ENCODE measurements at regions not wholly inside any gene's neighbourhood (a gene's known extent, or its start where the extent isn't known, plus 50 kb on each side); places are given as distances from the start of the nearest gene placed in this dataset.

DNA sequence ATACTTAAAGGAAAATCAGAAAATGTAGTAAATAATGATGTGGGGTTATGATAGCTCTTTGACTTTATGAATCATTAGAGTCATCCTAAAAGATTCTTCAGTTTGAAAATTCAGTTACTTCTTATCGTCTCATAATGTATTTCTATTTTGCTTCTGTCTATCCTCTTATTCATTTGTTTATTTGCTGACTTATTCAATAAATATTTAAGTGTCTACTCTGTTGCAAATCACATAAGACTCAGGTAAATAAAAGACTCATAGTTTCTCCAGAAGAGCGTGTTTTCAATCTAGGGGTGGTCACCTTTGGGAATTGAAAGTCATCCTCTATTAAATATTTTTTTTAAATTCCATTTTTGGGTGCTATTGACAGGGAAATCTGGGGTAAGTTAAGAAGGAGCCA, 69.1 kb upstream of the RBMS1 start:
- TF ChIP-seq, protein P1, sequence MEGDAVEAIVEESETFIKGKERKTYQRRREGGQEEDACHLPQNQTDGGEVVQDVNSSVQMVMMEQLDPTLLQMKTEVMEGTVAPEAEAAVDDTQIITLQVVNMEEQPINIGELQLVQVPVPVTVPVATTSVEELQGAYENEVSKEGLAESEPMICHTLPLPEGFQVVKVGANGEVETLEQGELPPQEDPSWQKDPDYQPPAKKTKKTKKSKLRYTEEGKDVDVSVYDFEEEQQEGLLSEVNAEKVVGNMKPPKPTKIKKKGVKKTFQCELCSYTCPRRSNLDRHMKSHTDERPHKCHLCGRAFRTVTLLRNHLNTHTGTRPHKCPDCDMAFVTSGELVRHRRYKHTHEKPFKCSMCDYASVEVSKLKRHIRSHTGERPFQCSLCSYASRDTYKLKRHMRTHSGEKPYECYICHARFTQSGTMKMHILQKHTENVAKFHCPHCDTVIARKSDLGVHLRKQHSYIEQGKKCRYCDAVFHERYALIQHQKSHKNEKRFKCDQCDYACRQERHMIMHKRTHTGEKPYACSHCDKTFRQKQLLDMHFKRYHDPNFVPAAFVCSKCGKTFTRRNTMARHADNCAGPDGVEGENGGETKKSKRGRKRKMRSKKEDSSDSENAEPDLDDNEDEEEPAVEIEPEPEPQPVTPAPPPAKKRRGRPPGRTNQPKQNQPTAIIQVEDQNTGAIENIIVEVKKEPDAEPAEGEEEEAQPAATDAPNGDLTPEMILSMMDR (IDR thresholded peaks at IDR 0.05; ENCODE audit: insufficient read depth, low read depth, low read length), result no peak
- no peak for TF ChIP-seq EZH2 (IDR thresholded peaks at IDR 0.05; ENCODE audit: insufficient read depth, low read length)

Data from astrocyte (in vitro differentiated cells and primary cell).